ENCODE measurements at regions not wholly inside any gene's neighbourhood (a gene's known extent, or its start where the extent isn't known, plus 50 kb on each side); places are given as distances from the start of the nearest gene placed in this dataset.

DNA sequence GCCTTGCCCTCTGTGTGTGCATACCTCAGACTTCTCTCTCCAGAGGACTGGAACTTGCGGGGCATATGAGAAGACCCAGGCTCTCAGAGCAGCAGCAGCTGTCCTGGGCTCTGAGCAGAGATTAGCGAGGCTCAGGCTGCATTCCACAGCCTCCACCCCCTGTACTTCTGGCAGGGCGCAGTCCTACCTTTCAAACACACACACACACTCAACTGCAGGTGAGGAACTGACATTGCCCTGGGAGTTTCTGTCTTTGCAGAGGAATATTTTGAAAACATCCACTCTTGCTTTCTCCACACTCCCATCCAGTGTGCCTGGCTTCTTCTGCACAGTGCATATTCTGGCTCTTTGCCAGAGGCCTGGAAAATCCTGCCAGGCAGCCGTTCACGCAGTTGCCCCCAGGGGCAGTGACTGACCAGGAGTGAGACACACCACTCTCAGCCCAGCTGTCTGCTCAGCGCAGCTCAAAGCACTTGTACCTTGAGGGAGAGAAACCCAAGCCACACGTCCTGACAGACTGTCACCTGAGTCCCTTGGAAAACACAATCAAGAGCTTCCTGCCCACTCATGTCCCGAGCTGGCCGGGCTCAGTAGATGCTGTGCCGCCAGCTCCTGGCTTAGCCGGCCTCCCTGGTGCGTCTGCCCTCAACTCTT lies 460.8 kb downstream of the RNF144A start:
- no peak for TF ChIP-seq CTCF (IDR thresholded peaks at IDR 0.05; ENCODE audit: low read depth, low read length, poor library complexity, severe bottlenecking)
- TF ChIP-seq EZH2phosphoT487 (IDR thresholded peaks at IDR 0.05; ENCODE audit: borderline replicate concordance, low read length), result no peak

Measured in DOHH2 (cell line).